Large intestine (tissue), 3 donors: ENCODE measurements at regions not wholly inside any gene's neighbourhood (a gene's known extent, or its start where the extent isn't known, plus 50 kb on each side); places are given as distances from the start of the nearest gene placed in this dataset.

Experiments used
- DNase-seq, 2 donors: peaks; one replicate each; pipeline versions ENCODE4 v3.0.0 to v3.0.0-alpha.2; 2013
- H3K27ac ChIP-seq: one replicate; pipeline ENCODE4 v1.5.1; 2013; ENCODE audit warnings: low read length
- H3K27me3 ChIP-seq: 2 replicates; pipeline ENCODE4 v1.6.1; 2013; ENCODE audit warnings: low read length; ENCODE audit not compliant: control insufficient read depth, insufficient read depth
- H3K36me3 ChIP-seq: 2 replicates; pipeline ENCODE4 v1.6.1; 2013; ENCODE audit warnings: low read length; ENCODE audit not compliant: control insufficient read depth, insufficient read depth
- H3K4me1 ChIP-seq: one replicate; pipeline ENCODE4 v1.6.1; 2013; ENCODE audit warnings: low read length; ENCODE audit not compliant: control insufficient read depth, insufficient read depth
- H3K4me3 ChIP-seq: one replicate; pipeline ENCODE4 v1.5.1; 2013; ENCODE audit warnings: low read length
- H3K9me3 ChIP-seq: one replicate; pipeline ENCODE4 v1.6.1; 2013; ENCODE audit warnings: mild to moderate bottlenecking, low read depth, low read length, moderate library complexity; ENCODE audit not compliant: control insufficient read depth
- WGBS: methylation state at CpG from one replicate; pipeline ENCODE4 v1.1.5; 2013; ENCODE audit warnings: low lambda C conversion rate; ENCODE audit not compliant: insufficient coverage; 5-methylcytosine and 5-hydroxymethylcytosine counted together

DNA sequence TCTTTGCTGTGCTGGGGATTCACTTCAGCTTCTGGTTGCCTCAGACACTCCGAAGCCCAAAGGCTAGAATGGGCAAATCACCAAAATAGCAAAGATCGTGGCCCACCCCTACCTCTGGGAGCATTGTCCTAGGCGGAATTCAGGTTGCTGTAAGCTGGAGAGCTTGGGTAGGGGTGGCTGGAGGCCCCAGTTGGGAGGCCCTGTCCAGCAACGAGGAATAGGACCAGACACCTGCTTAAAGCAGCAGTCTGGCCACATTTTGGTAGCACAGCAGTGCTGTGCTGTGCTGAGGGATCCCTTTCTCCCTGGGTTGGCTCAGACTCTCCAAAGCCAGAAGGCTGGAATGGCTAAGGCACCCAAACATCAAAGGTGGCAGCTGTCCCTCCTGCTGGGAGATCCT, 99.3 kb downstream of the CLDN1 start:
- no peak for DNase-seq
- Histone ChIP-seq H3K27me3 (no peaks in the 10 kb centered on the region), H3K36me3 (no peaks in the 10 kb centered on the region), H3K27ac (no peak overlapping the region), H3K4me1 (no peaks in the 10 kb centered on the region), H3K4me3 (no peak overlapping the region), H3K9me3 (no peaks in the 10 kb centered on the region)
- no CpG with 5 or more reads among the region's 4 CpGs for WGBS

DNA sequence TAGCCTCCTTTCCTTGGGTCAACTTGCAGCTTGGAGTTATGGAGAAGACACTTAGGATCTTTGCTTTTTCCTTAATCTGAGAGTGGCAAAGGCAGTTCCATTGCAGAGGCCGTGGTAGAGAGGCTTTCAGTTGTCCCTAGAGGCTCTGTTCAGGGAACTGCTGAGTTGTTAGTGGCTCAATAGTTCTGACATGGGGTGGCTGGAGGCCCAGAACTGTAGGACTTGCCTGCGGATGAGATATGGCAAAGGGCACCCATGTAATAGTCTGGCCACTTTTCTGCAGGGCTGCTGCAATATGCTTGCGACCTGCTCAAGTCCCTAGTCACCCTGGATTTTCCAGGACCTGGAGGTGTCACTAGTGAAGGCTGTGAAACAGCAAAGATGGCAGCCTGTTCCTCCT, 99.9 kb downstream of the CLDN1 start:
- no CpG with 5 or more reads among the region's 3 CpGs for WGBS
- no peaks in the 10 kb centered on the region for H3K27me3 ChIP-seq
- no peak overlapping the region for H3K4me3 ChIP-seq
- no peak for DNase-seq
- H3K36me3 ChIP-seq, result no peaks in the 10 kb centered on the region
- H3K27ac ChIP-seq, result no peak overlapping the region
- no peaks in the 10 kb centered on the region for H3K9me3 ChIP-seq
- H3K4me1 ChIP-seq, result no peaks in the 10 kb centered on the region

GRCh38 chr3:190220362-190220761, 99.7 kb upstream of the P3H2 start:
- no peaks in the 10 kb centered on the region for H3K4me1 ChIP-seq
- no peaks in the 10 kb centered on the region for H3K9me3 ChIP-seq
- WGBS, result no CpG with 5 or more reads among the region's 1 CpG
- no peak for DNase-seq
- no peaks in the 10 kb centered on the region for H3K36me3 ChIP-seq
- no peak overlapping the region for H3K4me3 ChIP-seq
- H3K27me3 ChIP-seq, result no peaks in the 10 kb centered on the region
- H3K27ac ChIP-seq, result no peak overlapping the region

GRCh38 chr3:190217081-190217480, 96.4 kb upstream of the P3H2 start:
- H3K4me3 ChIP-seq, result no peak overlapping the region
- H3K9me3 ChIP-seq, result no peaks in the 10 kb centered on the region
- H3K36me3 ChIP-seq, result no peaks in the 10 kb centered on the region
- DNase-seq, result no peak
- H3K4me1 ChIP-seq, result no peaks in the 10 kb centered on the region
- H3K27me3 ChIP-seq, result no peaks in the 10 kb centered on the region
- WGBS, result no CpG with 5 or more reads among the region's 3 CpGs
- H3K27ac ChIP-seq, result no peak overlapping the region

GRCh38 chr3:190213727-190214126, 93.0 kb upstream of the P3H2 start:
- H3K9me3 ChIP-seq, result no peaks in the 10 kb centered on the region
- no peaks in the 10 kb centered on the region for H3K27me3 ChIP-seq

GRCh38 chr3:190210608-190211007, 89.9 kb upstream of the P3H2 start:
- no peak overlapping the region for H3K4me3 ChIP-seq
- no peaks in the 10 kb centered on the region for H3K27me3 ChIP-seq
- no peaks in the 10 kb centered on the region for H3K36me3 ChIP-seq
- DNase-seq, result no peak
- H3K9me3 ChIP-seq, result no peaks in the 10 kb centered on the region
- H3K27ac ChIP-seq, result no peak overlapping the region
- 100% methylated on average over 1 of the region's 1 CpG for WGBS
- H3K4me1 ChIP-seq, result no peaks in the 10 kb centered on the region

More at GRCh38 chr3:190213727-190214126, 93.0 kb upstream of the P3H2 start:
- no peak for DNase-seq
- Histone ChIP-seq H3K4me3 (no peak overlapping the region), H3K27ac (no peak overlapping the region), H3K4me1 (no peaks in the 10 kb centered on the region), H3K36me3 (no peaks in the 10 kb centered on the region)

GRCh38 chr3:190209533-190209932, 88.8 kb upstream of the P3H2 start:
- 0% methylated on average over 1 of the region's 1 CpG for WGBS
- Histone ChIP-seq H3K36me3 (no peaks in the 10 kb centered on the region), H3K9me3 (no peaks in the 10 kb centered on the region), H3K27ac (no peak overlapping the region), H3K4me1 (no peaks in the 10 kb centered on the region), H3K27me3 (no peaks in the 10 kb centered on the region), H3K4me3 (no peak overlapping the region)
- no peak for DNase-seq

GRCh38 chr3:190208196-190208595, 87.5 kb upstream of the P3H2 start:
- Histone ChIP-seq H3K9me3 (no peaks in the 10 kb centered on the region), H3K27me3 (no peaks in the 10 kb centered on the region), H3K36me3 (no peaks in the 10 kb centered on the region), H3K27ac (no peak overlapping the region), H3K4me1 (no peaks in the 10 kb centered on the region), H3K4me3 (no peak overlapping the region)
- DNase-seq, result no peak
- 100% methylated on average over 1 of the region's 1 CpG for WGBS

- Histone ChIP-seq H3K4me1 (no peaks in the 10 kb centered on the region), H3K27ac (no peak overlapping the region), H3K9me3 (no peaks in the 10 kb centered on the region), H3K36me3 (no peaks in the 10 kb centered on the region), H3K4me3 (no peak overlapping the region), H3K27me3 (no peaks in the 10 kb centered on the region)
- DNase-seq, result no peak
- 100% methylated on average over 1 of the region's 1 CpG for WGBS
These were observed 85.0 kb upstream of the P3H2 start for GRCh38 chr3:190205739-190206138.

DNA sequence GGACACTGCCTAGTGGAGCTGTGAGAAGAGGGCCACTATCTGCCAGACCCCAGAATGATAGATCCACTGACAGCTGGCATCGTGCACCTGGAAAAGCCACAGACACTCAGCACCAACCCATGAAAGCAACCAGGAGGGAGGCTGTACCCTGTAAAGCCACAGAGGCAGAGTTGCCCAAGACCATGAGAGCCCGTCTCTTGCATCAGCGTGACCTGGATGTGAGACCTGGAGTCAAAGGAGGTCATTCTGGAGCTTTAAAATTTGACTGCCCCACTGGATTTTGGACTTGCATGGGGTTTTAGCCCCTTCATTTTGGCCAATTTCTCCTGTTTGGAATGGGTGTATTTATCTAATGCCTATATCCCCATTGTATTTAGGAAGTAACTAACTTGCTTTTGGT, 83.5 kb upstream of the P3H2 start:
- no peak overlapping the region for H3K27ac ChIP-seq
- no peak overlapping the region for H3K4me3 ChIP-seq
- no CpG with 5 or more reads among the region's 3 CpGs for WGBS
- no peaks in the 10 kb centered on the region for H3K27me3 ChIP-seq
- no peaks in the 10 kb centered on the region for H3K4me1 ChIP-seq
- no peaks in the 10 kb centered on the region for H3K36me3 ChIP-seq
- H3K9me3 ChIP-seq, result no peaks in the 10 kb centered on the region
- DNase-seq, result no peak

GRCh38 chr3:190197346-190197763, 76.7 kb upstream of the P3H2 start:
- no peak overlapping the region for H3K4me3 ChIP-seq
- H3K36me3 ChIP-seq, result no peaks in the 10 kb centered on the region
- DNase-seq, result no peak
- H3K27ac ChIP-seq, result no peak overlapping the region
- no peaks in the 10 kb centered on the region for H3K4me1 ChIP-seq
- no peaks in the 10 kb centered on the region for H3K27me3 ChIP-seq
- H3K9me3 ChIP-seq, result no peaks in the 10 kb centered on the region
- WGBS, result 85% methylated on average over 1 of the region's 3 CpGs
